Epidermal melanocyte (primary cell): ENCODE measurements at regions not wholly inside any gene's neighbourhood (a gene's known extent, or its start where the extent isn't known, plus 50 kb on each side); places are given as distances from the start of the nearest gene placed in this dataset.

Source experiments
- DNase-seq: peaks from one replicate; pipeline ENCODE4 v3.0.0; 2011; ENCODE audit warnings: low spot score; ENCODE audit not compliant: insufficient read length

DNA sequence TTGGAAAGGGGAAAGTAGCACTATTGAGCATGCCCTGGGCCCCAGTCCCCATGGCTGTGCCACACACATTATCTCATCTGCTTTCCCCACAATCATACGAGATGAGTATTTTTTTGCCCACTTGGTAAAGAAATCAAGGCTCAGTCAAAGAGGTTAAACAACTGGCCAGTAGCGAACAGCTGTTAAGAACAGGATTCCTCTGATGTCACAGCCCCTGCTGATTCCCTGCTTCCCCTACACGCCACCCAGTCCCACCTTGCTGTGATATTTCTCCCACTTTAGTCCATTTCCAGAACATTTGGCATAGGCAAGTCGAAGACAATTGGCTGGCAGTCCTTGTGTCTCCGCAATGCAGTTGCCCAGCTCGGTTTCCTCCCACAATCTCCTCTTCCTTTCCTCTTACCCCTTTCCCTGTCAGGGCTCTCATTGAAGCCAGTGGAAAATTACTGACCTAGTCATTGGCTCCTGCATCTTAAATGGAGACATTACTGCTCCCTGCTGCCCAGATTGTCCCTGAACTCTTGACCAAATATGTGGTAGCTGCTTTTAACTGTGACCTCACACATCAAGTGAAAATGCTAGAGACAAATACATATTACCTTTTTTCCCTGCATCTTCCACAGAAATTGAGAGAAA lies 56.5 kb upstream of the EEPD1 start:
- DNase-seq, result no peak

DNA sequence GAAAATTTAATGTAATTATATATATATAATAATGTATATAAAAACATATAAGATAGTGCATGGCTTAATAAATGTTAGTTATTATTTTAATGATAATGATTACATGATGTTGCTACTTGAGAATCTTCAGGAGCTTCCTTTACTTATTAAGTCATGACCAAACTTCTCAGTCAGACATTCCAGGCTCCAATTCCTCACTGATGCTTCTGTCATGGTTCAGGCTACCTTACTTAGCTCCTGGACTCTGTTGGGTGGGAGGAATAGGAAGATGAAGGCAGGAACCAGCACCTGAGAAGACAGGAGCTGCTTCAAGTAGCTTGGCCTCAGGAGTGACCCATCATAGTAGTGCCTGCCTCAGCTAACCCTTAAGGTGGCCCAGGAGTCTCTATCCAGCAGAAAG lies 55.0 kb upstream of the EEPD1 start:
- DNase-seq, result no peak

DNA sequence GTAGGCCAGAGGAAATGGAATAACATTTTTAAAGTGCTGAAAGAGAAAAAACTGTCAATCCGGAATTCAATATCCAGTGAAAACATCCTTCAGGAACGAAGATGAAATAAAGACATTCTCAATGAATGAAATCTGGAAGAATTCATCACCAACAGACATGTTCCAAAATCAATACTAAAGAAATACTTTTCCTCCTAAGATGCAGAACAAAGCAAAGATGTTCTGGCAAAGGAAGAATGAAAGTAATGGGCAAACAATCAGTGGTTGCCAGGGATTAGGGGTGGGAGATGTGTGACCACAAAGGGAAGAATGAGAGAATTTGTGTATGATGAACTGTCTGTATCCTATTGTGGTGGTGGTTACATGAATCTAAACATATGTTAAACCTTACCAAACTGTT lies 52.8 kb upstream of the EEPD1 start:
- DNase-seq, result no peak

DNA sequence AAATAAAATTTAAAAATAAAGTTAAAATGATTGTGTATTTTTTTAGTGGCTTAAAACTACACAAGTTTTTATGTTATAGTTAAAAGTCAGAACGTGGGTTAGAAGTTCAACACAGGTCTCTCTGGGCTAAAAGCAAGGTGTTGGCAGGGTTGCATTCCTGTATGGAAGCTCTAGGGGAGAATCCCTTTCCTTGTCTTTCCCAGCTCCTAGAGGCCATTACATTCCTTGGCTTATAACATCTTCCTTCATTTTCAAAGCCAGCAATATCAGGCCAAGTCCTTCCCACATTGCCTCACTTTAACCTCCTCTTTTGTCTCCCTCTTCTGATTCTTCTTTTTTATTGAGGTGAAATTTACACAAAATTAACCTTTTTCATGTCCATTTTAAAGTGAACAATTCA lies 52.4 kb upstream of the EEPD1 start:
- DNase-seq, result no peak
